H54 (cell line): ENCODE measurements at regions not wholly inside any gene's neighbourhood (a gene's known extent, or its start where the extent isn't known, plus 50 kb on each side); places are given as distances from the start of the nearest gene placed in this dataset.

Experiments
- DNase-seq: peaks from one replicate; pipeline ENCODE4 v3.0.0; 2011; ENCODE audit warnings: low spot score, mixed read lengths; ENCODE audit not compliant: insufficient read length
- FAIRE-seq: peaks from 3 replicates; lab custom pipeline; 2011; peaks lifted over from hg19 to GRCh38; lab: Jason Lieb, UNC
- POLR2A ChIP-seq: IDR thresholded peaks from 2 replicates; pipeline ENCODE4 v1.6.1; 2011; ENCODE audit warnings: low read depth, mild to moderate bottlenecking, low read length

DNA sequence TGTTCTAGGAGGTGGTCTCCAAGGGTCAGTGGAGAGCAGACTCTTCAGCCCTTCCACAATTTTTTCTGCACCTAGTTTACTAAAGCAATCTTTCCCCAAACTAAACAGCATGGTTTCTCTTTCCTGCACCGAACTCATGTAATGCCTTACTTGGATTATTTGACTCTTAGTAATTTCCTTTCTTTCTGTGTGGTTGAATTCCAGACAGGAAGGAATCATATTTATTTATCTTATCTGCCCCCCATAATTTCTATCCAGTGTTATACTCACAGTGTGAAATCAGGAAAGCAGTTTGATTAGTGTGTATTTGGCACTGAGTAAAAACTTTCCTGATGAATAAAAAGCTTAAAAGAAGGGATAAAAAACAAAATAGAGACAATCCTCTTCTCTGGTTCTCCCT is 140.3 kb upstream of the STMND1 start:
- DNase-seq (no peak), FAIRE-seq (no peak)
- no peak for TF ChIP-seq POLR2A

DNA sequence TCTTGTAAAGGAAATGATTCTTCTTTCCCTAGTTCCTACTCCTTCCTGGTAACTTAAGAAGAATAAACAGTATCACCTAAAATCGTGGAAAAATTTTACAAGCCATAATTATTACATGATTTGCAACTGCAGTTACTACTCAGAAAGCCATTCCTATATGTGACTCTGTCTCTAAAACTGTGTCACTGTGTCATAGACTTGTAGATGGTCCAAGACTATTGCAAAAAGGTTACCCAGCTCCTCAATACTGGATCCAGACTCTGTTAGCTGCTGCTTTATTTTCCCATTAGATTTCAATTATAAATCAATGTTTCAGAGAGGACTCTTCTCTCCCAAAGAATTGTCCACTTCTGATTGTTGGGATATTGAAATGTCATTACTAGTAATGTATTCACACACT is 142.1 kb upstream of the STMND1 start:
- DNase-seq (no peak), FAIRE-seq (no peak)
- no peak for TF ChIP-seq POLR2A

DNA sequence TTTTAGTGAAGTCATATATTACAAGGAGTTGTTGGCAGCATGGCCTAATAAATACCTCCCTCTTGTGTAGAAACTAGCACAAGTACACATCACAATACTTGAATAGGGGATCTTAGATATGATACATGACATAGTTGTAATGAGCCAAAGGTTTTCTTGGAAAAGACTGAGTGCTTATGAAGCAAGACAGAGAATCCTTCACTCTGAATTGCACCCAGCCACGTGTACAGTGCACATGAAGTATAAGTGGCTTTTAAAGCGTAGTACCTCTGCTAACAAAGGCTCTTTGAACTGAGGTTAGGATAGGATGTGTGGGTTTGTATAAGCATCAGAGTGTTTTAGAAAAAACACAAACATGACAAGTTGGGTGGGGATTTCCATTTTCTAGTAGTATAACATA is 145.5 kb upstream of the STMND1 start:
- FAIRE-seq (no peak), DNase-seq (no peak)
- TF ChIP-seq POLR2A: no peak

DNA sequence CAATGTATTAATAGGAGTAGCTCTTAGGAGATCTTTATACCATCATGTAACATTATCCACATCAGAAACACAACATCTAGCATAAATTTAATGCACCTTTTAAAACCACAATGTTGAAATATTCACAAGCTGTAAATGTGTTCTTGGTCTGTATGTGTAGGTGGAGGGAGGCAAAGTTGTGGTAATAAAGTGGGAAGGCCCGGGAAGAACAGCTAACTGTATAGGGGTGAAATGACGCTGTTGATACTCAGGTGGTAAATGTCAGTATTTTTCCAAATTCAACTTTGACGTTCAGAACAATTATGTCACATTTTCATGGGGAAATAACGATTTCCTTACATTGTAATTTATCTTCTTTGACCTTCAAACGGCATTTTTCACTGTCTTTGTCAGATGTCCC is 146.0 kb upstream of the STMND1 start:
- no peak for DNase-seq
- no peak for FAIRE-seq
- no peak for TF ChIP-seq POLR2A

DNA sequence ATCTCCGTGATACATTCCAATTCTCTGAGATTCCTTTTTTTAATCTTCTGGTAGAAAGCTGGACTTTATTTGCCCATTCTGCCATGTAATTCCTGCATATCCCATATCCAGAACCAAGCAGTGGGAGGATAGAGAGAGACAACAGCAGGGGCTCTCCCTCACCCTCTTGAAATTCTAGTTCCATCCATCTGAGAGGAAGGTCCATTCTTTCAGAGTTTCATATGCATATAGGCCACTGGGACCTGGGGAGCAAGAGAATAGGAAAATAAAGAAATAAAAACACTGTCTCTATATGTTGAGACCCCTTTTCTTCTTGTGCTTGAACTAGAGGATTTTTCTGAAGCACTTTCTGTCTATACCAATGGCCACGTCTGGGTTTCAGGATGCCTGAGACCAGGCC is 147.9 kb upstream of the STMND1 start:
- no peak for TF ChIP-seq POLR2A
- FAIRE-seq (no peak), DNase-seq (no peak)

DNA sequence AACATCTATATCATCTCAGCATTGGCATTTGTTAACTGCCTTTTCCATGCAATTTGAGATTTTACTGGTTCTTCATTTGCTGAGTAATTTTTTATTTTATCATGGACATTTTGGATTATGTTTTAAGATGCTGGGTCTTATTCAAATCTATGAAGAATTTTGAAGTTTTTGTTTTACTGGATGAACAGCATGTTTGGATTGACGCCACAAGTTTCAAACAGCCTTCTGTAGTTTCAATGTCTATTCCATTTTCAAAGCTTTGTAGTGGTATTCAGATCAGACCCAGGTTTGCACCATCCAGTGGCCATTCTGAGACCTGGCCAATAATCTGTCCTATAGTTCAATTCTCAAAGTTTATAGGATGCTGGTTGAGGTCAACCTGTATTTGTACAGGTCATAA is 148.4 kb upstream of the STMND1 start:
- DNase-seq: no peak
- no peak for FAIRE-seq
- no peak for TF ChIP-seq POLR2A

DNA sequence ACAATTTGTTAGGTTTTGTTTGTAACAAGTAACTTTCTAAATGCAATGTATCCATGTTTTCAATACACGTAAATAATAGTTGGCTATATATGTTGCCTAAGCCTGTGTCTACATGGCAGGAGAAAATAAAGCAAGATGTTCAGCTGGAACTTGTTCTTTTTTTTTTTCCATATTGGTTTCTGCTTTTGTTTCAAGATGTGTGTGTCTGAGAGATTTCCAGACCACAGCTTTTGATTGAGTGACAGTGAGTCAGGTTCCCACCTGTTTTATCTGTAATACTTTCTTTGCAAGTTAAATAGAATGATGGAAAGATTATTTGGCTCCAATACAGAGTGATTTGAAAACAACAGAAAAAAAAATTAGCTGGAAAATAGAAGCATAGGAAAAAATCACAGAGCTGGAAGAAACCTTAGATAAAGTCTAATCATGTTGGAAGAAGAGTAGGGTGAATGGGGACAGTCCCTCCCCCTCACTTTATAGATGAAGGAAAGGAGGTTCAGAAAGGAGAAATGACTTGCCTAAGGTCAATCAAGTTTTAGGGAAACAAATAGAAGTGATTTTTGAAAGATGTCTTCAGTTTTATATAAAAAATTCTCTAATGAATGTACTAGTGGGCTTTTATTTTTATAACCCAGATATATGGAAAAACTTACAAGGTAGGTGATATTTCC is 150.9 kb upstream of the STMND1 start:
- no peak for TF ChIP-seq POLR2A
- FAIRE-seq (no peak), DNase-seq (no peak)

DNA sequence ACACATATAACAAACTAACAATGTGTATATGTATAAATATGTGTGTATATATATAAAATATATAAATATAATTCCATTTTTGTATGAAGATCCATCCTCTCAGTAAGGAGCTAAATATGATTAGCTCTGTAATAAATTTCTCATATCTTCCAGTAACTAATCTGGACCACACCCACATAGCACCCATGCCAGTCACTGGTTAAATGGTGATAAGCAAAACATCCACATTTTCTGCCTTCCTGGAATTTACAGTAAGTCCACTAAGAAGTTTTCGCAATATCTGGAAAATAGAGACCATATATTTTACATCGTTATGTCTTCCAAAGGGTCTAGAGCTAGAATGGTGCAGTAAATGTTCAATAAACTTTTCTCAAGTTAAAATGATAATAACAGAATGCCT is 151.5 kb upstream of the STMND1 start:
- FAIRE-seq (no peak), DNase-seq (no peak)
- no peak for TF ChIP-seq POLR2A

DNA sequence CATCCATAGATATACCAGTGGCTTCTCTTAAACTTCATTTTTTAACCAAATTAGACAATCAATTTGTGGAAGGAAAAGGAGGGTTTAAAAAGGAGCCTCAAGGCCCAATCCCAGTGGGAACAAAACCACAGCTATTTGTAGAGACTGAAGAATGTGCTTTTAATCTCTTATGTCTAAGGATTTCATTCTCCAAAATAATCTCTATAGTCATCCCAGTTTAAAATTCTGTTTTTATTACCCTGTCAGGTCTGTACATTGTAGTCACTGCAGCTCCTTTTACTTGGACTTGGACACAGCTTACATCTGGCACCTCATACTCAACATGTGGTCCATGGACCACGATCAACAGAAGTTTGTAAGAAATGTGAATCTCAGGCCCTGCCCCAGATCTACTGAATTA is 152.1 kb upstream of the STMND1 start:
- DNase-seq: no peak
- TF ChIP-seq POLR2A: no peak
- no peak for FAIRE-seq

DNA sequence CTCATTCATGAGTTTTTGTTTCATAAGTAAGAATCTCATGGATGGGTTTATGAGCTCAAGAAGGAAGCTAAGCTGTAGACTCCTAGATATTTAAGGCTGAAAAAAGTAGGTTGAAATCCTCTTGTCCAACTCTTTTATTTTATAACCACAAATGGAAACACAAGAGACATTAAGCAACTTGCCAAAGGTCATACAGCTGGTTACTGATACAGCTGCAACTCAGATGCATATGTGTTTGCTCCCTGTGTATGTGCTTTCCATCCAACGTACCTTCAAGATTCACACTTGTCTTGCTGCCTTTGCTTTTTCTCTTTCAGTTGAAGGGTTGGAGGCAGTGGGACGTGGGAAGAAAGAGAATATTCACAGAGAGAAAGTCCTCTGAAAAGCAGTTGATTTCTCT is 153.5 kb upstream of the STMND1 start:
- FAIRE-seq (no peak), DNase-seq (no peak)
- TF ChIP-seq POLR2A: no peak

DNA sequence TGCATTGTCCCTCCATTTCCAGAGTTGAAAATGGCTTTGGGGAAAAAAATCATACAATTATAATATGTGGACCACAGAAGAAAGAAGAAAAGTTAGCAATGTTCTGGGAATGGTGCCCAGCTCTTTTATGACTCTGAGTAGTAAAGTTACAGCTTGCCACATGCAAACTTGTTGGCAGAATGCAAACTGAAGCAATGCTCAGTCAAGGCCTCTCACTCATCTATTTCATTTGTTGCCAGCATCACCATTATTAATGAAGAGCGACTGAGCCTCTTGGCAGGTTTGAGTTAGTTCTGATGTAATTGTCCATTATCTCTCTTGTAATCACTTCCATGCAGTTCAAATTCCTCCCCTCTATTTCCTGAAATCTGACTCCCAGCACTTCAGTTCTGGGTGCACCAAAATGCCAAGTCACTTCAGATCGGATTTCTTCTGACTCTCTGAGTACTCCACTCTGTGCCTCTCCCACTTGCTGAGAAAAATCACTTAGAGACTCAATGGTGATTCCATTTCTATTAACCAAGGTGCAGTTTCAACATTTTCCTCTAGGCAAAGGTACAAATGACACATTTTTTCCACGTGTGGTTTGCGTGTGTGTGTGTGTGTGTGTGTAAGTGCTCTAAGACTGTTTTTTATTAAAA is 154.4 kb upstream of the STMND1 start:
- FAIRE-seq: no peak

DNA sequence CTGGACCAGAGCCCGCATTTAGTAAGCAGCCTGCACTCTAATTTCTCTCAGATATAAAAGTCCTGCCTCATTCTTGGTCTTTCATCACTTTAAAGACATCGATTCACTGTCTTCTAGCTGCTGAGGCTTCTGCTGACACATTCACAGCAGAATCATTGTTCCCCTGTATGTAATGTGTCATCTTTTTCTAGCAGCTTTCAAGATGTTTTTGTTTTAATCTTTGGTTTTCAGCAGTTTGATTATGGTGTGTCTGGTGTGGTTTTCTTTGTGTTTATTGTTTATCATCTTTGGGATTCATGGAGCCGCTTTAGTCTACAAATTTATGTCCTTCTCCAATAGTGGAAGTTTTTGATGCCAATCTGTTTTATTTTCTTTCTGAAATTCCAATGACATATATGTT is 157.3 kb upstream of the STMND1 start:
- no peak for TF ChIP-seq POLR2A
- DNase-seq: no peak
- no peak for FAIRE-seq

More for the DNA sequence above, 154.4 kb upstream of the STMND1 start:
- no peak for DNase-seq
- no peak for TF ChIP-seq POLR2A

DNA sequence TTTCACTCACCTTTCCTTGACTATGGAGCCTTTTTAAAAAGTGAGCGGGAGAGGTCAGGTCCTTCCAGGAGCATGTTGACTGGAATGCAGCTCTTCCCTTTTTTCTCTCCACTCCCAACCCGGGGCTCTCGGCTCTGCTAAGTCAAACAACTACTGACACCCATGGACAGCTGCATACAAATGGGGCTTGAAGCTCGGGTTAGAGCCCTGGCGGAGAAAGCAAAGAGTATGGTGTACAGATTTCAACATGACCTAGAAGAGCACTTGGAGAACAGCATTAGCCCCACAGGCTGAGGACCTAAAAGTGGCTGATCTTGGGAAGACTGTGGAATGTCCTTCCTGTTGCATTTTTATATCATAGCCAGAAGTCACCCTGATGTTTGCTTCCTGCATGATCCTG is 162.0 kb upstream of the STMND1 start:
- TF ChIP-seq POLR2A: no peak
- DNase-seq: no peak
- no peak for FAIRE-seq

DNA sequence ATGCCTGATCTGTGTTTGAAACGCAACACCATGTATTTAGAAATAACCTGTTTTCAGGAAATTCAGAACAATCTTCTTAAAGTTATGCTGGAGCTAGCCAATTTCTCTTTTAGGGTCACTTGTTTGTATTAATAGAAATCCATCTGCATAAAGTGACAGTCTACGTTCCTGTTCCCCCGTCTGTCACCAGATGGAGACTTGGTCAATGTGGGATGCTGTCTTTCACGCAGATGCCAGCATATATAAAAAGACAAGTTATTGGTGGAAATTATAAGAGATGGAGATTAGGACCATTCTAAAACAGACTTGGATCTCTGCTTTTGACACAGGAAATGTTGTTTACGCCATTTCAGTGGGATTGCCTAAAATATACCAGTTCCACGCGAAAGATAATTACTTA is 162.5 kb upstream of the STMND1 start:
- FAIRE-seq (no peak), DNase-seq (no peak)

DNA sequence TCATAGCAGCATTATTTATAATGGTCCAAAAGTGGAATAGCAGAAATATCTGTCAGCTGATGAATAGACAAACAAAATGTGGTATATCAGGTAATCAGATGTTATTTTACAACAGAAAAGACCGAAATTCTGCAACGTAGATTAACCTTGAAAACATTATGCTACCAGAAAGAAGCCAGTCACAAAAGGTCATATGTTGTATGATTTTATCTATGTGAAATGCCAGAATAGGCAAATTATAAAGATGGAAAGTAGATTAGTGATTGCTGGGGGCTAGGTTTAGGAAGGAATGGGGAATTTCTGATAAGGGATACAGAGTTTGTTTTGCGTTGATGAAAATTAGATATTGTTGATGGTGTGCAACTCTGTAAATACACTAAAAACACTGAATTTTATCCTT is 165.0 kb upstream of the STMND1 start:
- TF ChIP-seq POLR2A: no peak
- FAIRE-seq (no peak), DNase-seq (no peak)

More for the DNA sequence above, 162.5 kb upstream of the STMND1 start:
- TF ChIP-seq POLR2A: no peak

DNA sequence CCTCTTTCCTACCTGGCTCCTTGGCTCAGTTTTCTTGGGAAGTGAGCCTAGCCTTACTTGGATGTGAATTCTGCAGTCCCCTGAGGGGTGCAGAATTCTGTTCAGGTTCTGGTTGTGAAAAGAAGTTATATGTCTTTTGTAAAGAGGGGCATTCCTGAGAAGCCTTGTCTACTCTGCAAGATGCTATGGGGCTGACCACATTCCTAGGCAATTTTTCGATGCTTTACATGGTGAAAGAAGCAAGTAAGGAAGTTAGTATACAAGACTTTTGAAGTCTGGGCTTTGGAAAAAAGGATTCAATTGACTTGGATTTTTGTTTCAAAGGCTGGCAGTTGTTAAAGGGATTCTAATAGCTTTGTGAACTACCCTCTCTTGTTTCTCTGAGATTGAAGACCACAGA is 167.9 kb upstream of the STMND1 start:
- no peak for TF ChIP-seq POLR2A
- DNase-seq: no peak
- FAIRE-seq: no peak
